Activated CD4-positive, alpha-beta T cell treated with anti-CD3 and anti-CD28 coated beads, Interleukin-2, amount 10 ng/mL, durations not matched to agents 24 days and 14 days (primary cell): ENCODE measurements at regions not wholly inside any gene's neighbourhood (a gene's known extent, or its start where the extent isn't known, plus 50 kb on each side); places are given as distances from the start of the nearest gene placed in this dataset.

Source experiments
- DNase-seq: peaks from one replicate; pipeline ENCODE4 v3.0.0; 2022
- H3K27ac Mint-ChIP-seq: one replicate; pipeline ENCODE4 v1.8.0; 2022; ENCODE audit warnings: mild to moderate bottlenecking, mixed read lengths
- H3K27me3 Mint-ChIP-seq: one replicate; pipeline ENCODE4 v1.8.0; 2022; ENCODE audit warnings: mixed read lengths
- H3K36me3 Mint-ChIP-seq: one replicate; pipeline ENCODE4 v1.8.0; 2022; ENCODE audit warnings: low read depth, mild to moderate bottlenecking, mixed read lengths
- H3K4me1 Mint-ChIP-seq: one replicate; pipeline ENCODE4 v1.8.0; 2021; ENCODE audit warnings: mixed read lengths
- H3K4me3 Mint-ChIP-seq: one replicate; pipeline ENCODE4 v1.8.0; 2022; ENCODE audit warnings: mild to moderate bottlenecking, moderate library complexity, mixed read lengths
- H3K9me3 Mint-ChIP-seq: one replicate; pipeline ENCODE4 v1.8.0; 2021; ENCODE audit warnings: mixed read lengths
- intact Hi-C: fragments of 100-400 bp; cut with micrococcal nuclease; formaldehyde crosslinking; loops from one replicate; pipeline ENCODE4 v1.15.1; 2023

GRCh38 chr2:173753441-173753840 lies 211.7 kb downstream of the SP3 start:
- intact Hi-C loops = no loop called here
- DNase-seq = no peak
- Mint-ChIP-seq H3K36me3 (no peaks in the 10 kb centered on the region), H3K27me3 (peaks cover 8% of the 10 kb centered on the region), H3K4me3 (no peak overlapping the region), H3K9me3 (no peaks in the 10 kb centered on the region), H3K4me1 (no peaks in the 10 kb centered on the region), H3K27ac (no peak overlapping the region)

DNA sequence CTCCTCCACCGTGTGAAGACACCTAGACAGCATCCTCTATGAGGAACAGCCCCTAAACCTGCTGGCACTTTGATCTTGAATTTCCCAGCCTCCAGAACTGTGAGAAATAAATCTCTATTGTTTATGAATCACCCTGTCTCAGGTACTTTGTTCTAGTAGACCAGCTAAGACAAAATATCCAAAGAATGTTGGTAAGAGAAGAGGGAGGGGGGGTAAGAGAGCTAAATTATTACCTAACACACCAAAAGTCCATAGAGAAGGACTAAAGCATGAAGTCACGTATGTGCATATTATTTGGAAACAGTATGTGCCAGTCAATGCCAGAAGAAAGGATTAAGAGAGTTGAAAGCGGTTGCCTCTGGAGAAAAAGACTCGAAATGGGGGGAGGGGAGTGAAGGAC lies 211.0 kb downstream of the SP3 start:
- intact Hi-C loops = no loop called here
- no peak overlapping the region for H3K4me3 Mint-ChIP-seq
- H3K9me3 Mint-ChIP-seq = no peaks in the 10 kb centered on the region
- no peaks in the 10 kb centered on the region for H3K36me3 Mint-ChIP-seq
- no peaks in the 10 kb centered on the region for H3K4me1 Mint-ChIP-seq
- no peak overlapping the region for H3K27ac Mint-ChIP-seq
- peaks cover 7% of the 10 kb centered on the region for H3K27me3 Mint-ChIP-seq
- DNase-seq = no peak

- intact Hi-C loops = no loop called here
Observed at GRCh38 chr2:173754837-173755236, 210.3 kb downstream of the SP3 start.

DNA sequence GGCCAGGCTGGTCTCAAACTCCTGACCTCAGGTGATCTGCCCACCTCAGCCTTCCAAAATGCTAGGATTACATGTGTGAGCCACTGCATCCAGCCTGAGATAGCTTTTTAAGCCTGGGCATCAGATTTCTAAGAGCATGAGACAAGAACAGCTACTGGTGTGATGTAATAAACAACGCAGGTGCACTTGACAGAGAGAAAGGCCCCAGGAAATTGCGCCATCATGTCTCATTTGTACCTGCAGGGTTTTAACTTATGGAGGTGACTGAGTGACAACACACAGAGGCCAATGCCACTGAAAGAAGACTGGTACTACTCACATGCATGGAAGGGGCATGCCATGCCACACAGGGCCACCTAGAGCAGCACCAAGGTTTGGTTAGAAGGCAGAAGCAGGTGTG lies 209.4 kb downstream of the SP3 start:
- intact Hi-C loops = no loop called here
- Mint-ChIP-seq H3K27me3 (peaks cover 6% of the 10 kb centered on the region), H3K27ac (no peak overlapping the region), H3K9me3 (no peaks in the 10 kb centered on the region), H3K36me3 (no peaks in the 10 kb centered on the region), H3K4me3 (no peak overlapping the region), H3K4me1 (no peaks in the 10 kb centered on the region)
- DNase-seq = no peak

More at GRCh38 chr2:173754837-173755236, 210.3 kb downstream of the SP3 start:
- H3K27ac Mint-ChIP-seq = no peak overlapping the region
- DNase-seq = no peak
- no peaks in the 10 kb centered on the region for H3K4me1 Mint-ChIP-seq
- H3K4me3 Mint-ChIP-seq = no peak overlapping the region
- no peaks in the 10 kb centered on the region for H3K36me3 Mint-ChIP-seq
- peaks cover 7% of the 10 kb centered on the region for H3K27me3 Mint-ChIP-seq
- no peaks in the 10 kb centered on the region for H3K9me3 Mint-ChIP-seq

DNA sequence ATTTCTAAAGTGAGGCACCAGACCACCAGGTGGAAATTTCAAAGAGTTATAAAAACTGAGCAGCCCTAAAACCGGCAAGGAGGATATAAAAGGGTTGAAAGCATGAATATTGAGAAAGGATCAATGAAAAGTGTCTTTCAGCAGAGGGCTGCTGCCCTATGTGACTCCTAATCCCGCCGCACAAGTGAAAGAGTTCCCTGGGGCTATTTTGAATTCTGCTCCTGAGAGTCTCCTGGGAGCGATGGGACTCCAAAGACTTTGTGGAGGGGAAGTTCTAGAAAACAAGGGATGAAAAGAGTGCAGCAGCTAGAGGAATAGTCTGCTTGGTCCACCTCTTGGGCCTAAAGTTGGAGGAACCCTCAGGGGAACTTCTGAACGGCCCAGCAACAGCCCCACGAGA lies 205.2 kb downstream of the SP3 start:
- H3K4me1 Mint-ChIP-seq = no peaks in the 10 kb centered on the region
- no peak for DNase-seq
- intact Hi-C loops = no loop called here
- no peaks in the 10 kb centered on the region for H3K36me3 Mint-ChIP-seq
- no peak overlapping the region for H3K27ac Mint-ChIP-seq
- H3K9me3 Mint-ChIP-seq = no peaks in the 10 kb centered on the region
- H3K27me3 Mint-ChIP-seq = peaks cover 6% of the 10 kb centered on the region
- H3K4me3 Mint-ChIP-seq = no peak overlapping the region

GRCh38 chr2:173760553-173760952 lies 204.6 kb downstream of the SP3 start:
- H3K9me3 Mint-ChIP-seq = no peaks in the 10 kb centered on the region
- no peak overlapping the region for H3K27ac Mint-ChIP-seq
- H3K4me1 Mint-ChIP-seq = no peaks in the 10 kb centered on the region
- intact Hi-C loops = no loop called here
- no peak overlapping the region for H3K4me3 Mint-ChIP-seq
- no peaks in the 10 kb centered on the region for H3K36me3 Mint-ChIP-seq
- DNase-seq = no peak
- H3K27me3 Mint-ChIP-seq = peaks cover 7% of the 10 kb centered on the region

DNA sequence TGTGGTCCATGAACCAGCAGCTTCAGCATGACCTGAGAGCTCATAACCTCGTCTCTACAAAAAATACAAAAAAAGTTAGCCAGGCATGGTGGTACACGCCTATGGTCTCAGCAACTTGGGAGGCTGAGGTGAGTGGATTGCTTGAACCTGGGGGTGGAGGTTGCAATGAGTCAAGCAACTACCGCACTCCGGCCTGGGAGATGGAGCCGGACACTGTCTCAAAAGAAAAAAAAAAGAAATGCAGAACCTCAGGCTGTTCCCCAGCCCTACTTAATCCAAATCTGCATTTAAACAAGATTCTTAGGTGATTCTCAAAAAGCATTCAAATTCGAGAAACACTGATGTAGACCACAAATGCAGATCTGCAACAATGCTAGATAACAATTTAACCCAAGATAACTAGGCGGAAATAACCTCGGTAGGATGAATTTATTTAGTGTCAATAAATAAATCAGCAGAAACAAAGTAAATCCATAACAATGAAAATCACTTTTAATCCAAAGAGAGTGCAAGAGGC lies 203.5 kb downstream of the SP3 start:
- no peak for DNase-seq
- intact Hi-C loops = no loop called here
- Mint-ChIP-seq H3K27ac (no peak overlapping the region), H3K4me1 (no peaks in the 10 kb centered on the region), H3K9me3 (no peaks in the 10 kb centered on the region), H3K4me3 (no peak overlapping the region), H3K27me3 (peaks cover 7% of the 10 kb centered on the region), H3K36me3 (no peaks in the 10 kb centered on the region)

GRCh38 chr2:173762221-173762620 lies 203.0 kb downstream of the SP3 start:
- Mint-ChIP-seq H3K4me1 (no peaks in the 10 kb centered on the region), H3K27ac (no peak overlapping the region), H3K27me3 (peaks cover 7% of the 10 kb centered on the region), H3K36me3 (no peaks in the 10 kb centered on the region), H3K4me3 (no peak overlapping the region), H3K9me3 (no peaks in the 10 kb centered on the region)
- DNase-seq = no peak
- intact Hi-C loops = no loop called here

GRCh38 chr2:173762864-173763263 lies 202.3 kb downstream of the SP3 start:
- Mint-ChIP-seq H3K27ac (no peak overlapping the region), H3K27me3 (peaks cover 7% of the 10 kb centered on the region), H3K36me3 (no peaks in the 10 kb centered on the region), H3K4me3 (no peak overlapping the region), H3K4me1 (no peaks in the 10 kb centered on the region), H3K9me3 (no peaks in the 10 kb centered on the region)
- intact Hi-C loops = no loop called here
- no peak for DNase-seq

GRCh38 chr2:173763641-173764040 lies 201.5 kb downstream of the SP3 start:
- H3K4me3 Mint-ChIP-seq = no peak overlapping the region
- intact Hi-C loops = no loop called here
- H3K27me3 Mint-ChIP-seq = peaks cover 7% of the 10 kb centered on the region
- no peak for DNase-seq
- no peaks in the 10 kb centered on the region for H3K4me1 Mint-ChIP-seq
- H3K36me3 Mint-ChIP-seq = no peaks in the 10 kb centered on the region
- H3K9me3 Mint-ChIP-seq = no peaks in the 10 kb centered on the region
- no peak overlapping the region for H3K27ac Mint-ChIP-seq

- no peaks in the 10 kb centered on the region for H3K4me1 Mint-ChIP-seq
- no peak overlapping the region for H3K4me3 Mint-ChIP-seq
- DNase-seq = no peak
- no peaks in the 10 kb centered on the region for H3K9me3 Mint-ChIP-seq
- intact Hi-C loops = no loop called here
- H3K36me3 Mint-ChIP-seq = no peaks in the 10 kb centered on the region
- peaks cover 6% of the 10 kb centered on the region for H3K27me3 Mint-ChIP-seq
- no peak overlapping the region for H3K27ac Mint-ChIP-seq
Observed at GRCh38 chr2:173764094-173764493, 201.1 kb downstream of the SP3 start.

DNA sequence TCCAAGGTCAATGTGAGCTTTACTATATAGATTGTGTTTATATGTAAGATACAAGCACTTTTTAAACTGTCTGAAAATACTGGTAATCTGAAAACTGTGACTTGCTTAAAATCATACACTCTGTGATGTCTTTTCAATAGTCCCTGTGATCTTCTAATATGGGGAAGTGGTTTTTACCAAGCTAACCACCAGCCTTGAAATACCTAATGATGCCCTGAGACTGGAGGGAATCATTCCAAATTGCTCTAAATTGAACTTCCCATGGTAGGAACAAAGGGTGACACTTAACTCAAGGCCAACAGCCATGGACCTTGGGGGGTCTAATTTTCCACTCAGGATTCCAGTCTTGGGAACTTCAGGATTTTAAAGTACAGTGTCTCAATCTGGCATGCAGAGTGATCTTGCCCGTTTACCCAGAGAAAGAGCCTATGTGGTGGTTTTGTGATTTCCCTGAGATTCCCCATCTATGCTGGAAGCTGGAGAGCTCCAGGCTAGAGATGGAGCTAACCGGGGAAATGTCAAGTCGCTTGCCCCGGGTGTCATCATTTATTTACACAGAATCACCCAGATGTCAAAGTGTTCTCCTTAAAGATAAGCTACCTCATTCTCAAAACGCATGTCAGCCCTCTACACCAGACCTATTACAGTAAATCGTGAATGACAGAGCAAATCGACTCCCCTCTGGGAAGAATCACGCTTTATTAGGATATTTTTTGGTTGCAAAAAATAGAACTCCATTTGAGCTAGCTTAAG lies 198.5 kb downstream of the SP3 start:
- intact Hi-C loops = no loop called here
- Mint-ChIP-seq H3K4me1 (no peaks in the 10 kb centered on the region), H3K27me3 (peaks cover 7% of the 10 kb centered on the region), H3K27ac (no peak overlapping the region), H3K36me3 (no peaks in the 10 kb centered on the region), H3K9me3 (no peaks in the 10 kb centered on the region), H3K4me3 (no peak overlapping the region)
- DNase-seq = no peak

DNA sequence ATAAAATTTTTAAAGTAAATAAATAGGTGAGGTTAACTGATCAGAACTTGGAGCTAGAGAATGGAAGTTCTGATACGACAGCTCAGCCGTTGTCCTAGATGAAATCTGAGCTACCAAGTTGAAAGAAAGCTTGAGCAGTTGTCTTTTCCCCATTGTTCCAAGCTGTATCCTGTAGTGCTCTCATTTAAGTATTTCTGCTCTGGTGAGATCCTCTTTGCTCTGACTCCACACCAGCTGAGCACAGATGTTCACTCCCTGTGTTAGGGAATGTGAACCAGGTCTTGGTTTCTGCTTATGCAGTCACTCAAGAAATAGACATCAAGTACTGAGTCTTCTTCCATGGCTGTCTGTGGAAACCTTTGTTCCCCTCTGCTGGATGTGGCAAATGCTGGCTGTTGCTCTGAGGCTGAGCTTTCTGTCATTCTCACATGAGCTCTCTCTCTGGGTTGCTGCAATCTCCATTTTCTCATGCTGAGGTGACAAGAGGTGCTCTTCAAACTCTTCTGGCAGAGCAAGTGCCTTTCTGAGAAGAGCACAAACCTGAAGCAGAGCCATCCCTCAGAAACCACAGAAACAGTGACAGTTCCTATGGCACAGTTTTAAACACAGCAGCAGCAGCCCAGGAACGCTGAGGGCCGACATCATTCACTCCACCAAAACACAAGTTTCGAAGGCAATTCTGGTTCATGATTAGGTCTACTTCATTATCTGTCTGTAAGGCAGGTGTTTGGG lies 194.1 kb downstream of the SP3 start:
- Mint-ChIP-seq H3K9me3 (no peaks in the 10 kb centered on the region), H3K4me3 (no peak overlapping the region), H3K27me3 (peaks cover 7% of the 10 kb centered on the region), H3K27ac (no peak overlapping the region), H3K36me3 (no peaks in the 10 kb centered on the region), H3K4me1 (no peaks in the 10 kb centered on the region)
- no peak for DNase-seq
- intact Hi-C loops = no loop called here

DNA sequence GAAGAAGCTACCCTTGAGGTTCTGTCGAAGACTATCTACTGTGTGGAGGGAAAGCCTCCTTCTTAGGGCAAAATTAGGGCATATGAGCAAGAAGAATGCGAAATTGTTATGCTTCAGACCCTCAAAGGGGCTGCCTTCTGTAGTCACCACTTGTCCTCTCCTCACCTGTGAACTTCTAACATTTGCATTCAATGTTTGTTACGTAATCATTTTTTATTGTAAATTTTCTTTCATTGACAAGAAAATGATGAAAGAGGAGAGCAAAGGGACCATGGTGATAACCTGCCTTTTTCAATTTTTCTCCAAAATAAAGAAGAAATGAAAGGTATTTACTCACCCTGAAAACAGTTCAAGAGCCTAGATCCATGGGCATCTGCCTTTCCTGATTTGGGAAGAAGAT lies 193.0 kb downstream of the SP3 start:
- Mint-ChIP-seq H3K4me3 (no peak overlapping the region), H3K4me1 (no peaks in the 10 kb centered on the region), H3K27me3 (peaks cover 7% of the 10 kb centered on the region), H3K9me3 (no peaks in the 10 kb centered on the region), H3K27ac (no peak overlapping the region), H3K36me3 (no peaks in the 10 kb centered on the region)
- no peak for DNase-seq
- intact Hi-C loops = no loop called here
